Ovary (tissue), 7 donors: ENCODE measurements at regions not wholly inside any gene's neighbourhood (a gene's known extent, or its start where the extent isn't known, plus 50 kb on each side); places are given as distances from the start of the nearest gene placed in this dataset.

ENCODE experiments used
- DNase-seq, 5 donors: peaks; one replicate each; pipeline ENCODE4 v3.0.0-alpha.2; 2019 to 2020
- H3K27ac ChIP-seq, 2 donors: fragments of 200-600 bp; one replicate each; pipeline versions ENCODE4 v1.5.1 to v1.8.0; 2019 to 2022
- H3K27me3 ChIP-seq: fragments of 200-600 bp; one replicate; pipeline ENCODE4 v1.8.0; 2022
- H3K36me3 ChIP-seq: fragments of 200-600 bp; sonication (generic); one replicate; pipeline ENCODE4 v1.5.1; 2019
- H3K4me1 ChIP-seq: one replicate; pipeline ENCODE4 v1.8.1; 2013; ENCODE audit warnings: mild to moderate bottlenecking, moderate library complexity; ENCODE audit not compliant: insufficient read depth
- H3K4me3 ChIP-seq: fragments of 200-600 bp; sonication (generic); one replicate; pipeline ENCODE4 v1.5.1; 2017
- H3K9me3 ChIP-seq, 2 donors: fragments of 200-600 bp in 1 of 2; sonication (generic) in 1 of 2; one replicate each; pipeline versions ENCODE4 v1.5.1 to v1.8.1; 2013 to 2019; ENCODE audit warnings: mild to moderate bottlenecking in 1 of 2, moderate library complexity in 1 of 2
- CTCF ChIP-seq, 3 donors: fragments of 450-650 bp in 2 of 3; fragments of 200-600 bp in 1 of 3; IDR thresholded peaks; one replicate each; pipeline versions ENCODE4 v1.5.1 to v1.8.0; 2016 to 2022; ENCODE audit warnings: antibody characterized with exemption in 3 of 3, mild to moderate bottlenecking in 1 of 3
- EP300 ChIP-seq: sonication (generic); formaldehyde crosslinking; IDR thresholded peaks from one replicate; pipeline ENCODE4 v1.6.1; 2017; ENCODE audit warnings: antibody characterized with exemption
- POLR2A ChIP-seq: fragments of 450-650 bp; IDR thresholded peaks from one replicate; pipeline ENCODE4 v1.6.1; 2017; ENCODE audit warnings: antibody characterized with exemption, mild to moderate bottlenecking, moderate library complexity
- WGBS, 3 donors: extraction: QIAGEN DNeasy Blood & Tissue Kit in 1 of 3; methylation state at CpG; one replicate each; pipeline versions ENCODE4 v1.1.5 to v1.1.7; 2013 to 2017; 5-methylcytosine and 5-hydroxymethylcytosine counted together
- intact Hi-C, 4 donors: fragments of 100-400 bp; cut with DNase I; formaldehyde crosslinking; loops; one replicate each; pipeline versions ENCODE4 v1.11.0 to v1.15.1; 2022 to 2023
- donor health status: DM: no; HTN: no; CAD: no; lungs with moderate emphysema.
- donor health status: DM: no; HTN: no; CAD: no.
- donor health status: Bipolar disorder and iron deficiency.
- donor health status: DM: no; HTN: no; CAD: no.
- donor health status: DM: yes; HTN: yes; CAD: no.

- Histone ChIP-seq H3K36me3 (no peaks in the 10 kb centered on the region), H3K27me3 (no peaks in the 10 kb centered on the region), H3K4me3 (no peak overlapping the region), H3K27ac (no peak overlapping the region), H3K4me1 (no peaks in the 10 kb centered on the region), H3K9me3 (no peaks in the 10 kb centered on the region)
- TF ChIP-seq EP300 (no peak), CTCF (IDR thresholded peaks at IDR 0.05) (no peak), POLR2A (no peak)
- DNase-seq, result no peak
- intact Hi-C loops, result loop anchor here in 1 of 4 donors (10.0 kb wide), 1 partner anchor 493 kb away; no protein-coding TSS in a partner anchor
- 9 to 14% (median 11%) methylated on average over 6 of the region's 6 CpGs for WGBS, 3 donors
Observed at GRCh38 chr5:61667525-61668218, 335.6 kb downstream of the ZSWIM6 start.

GRCh38 chr5:61669531-61669930 is 337.5 kb downstream of the ZSWIM6 start:
- DNase-seq, result no peak
- Histone ChIP-seq H3K4me3 (no peak overlapping the region), H3K27ac (no peak overlapping the region), H3K4me1 (no peaks in the 10 kb centered on the region), H3K36me3 (no peaks in the 10 kb centered on the region), H3K27me3 (no peaks in the 10 kb centered on the region), H3K9me3 (no peaks in the 10 kb centered on the region)
- no peak for TF ChIP-seq POLR2A
- no peak for TF ChIP-seq EP300
- intact Hi-C loops, result loop anchor here in 1 of 4 donors (10.0 kb wide), 1 partner anchor 495 kb away; no protein-coding TSS in a partner anchor
- 59 to 67% (median 64%) methylated on average over 3 of the region's 3 CpGs for WGBS, 3 donors

- Histone ChIP-seq H3K27me3 (no peaks in the 10 kb centered on the region), H3K36me3 (no peaks in the 10 kb centered on the region), H3K27ac (no peak overlapping the region), H3K9me3 (no peaks in the 10 kb centered on the region), H3K4me1 (no peaks in the 10 kb centered on the region), H3K4me3 (no peak overlapping the region)
- no peak for DNase-seq
- no peak for TF ChIP-seq CTCF (IDR thresholded peaks at IDR 0.05)
- TF ChIP-seq POLR2A, result no peak
- TF ChIP-seq EP300, result no peak
- intact Hi-C loops, result no loop called here
- WGBS, 3 donors, result 77 to 83% (median 80%) methylated on average over 4 of the region's 4 CpGs
Observed at GRCh38 chr5:61670941-61671340, 338.9 kb downstream of the ZSWIM6 start.

GRCh38 chr5:61673007-61673735 is 341.1 kb downstream of the ZSWIM6 start:
- H3K27me3 ChIP-seq, result no peaks in the 10 kb centered on the region
- no peak for DNase-seq
- H3K27ac ChIP-seq, result no peak overlapping the region
- no peak for TF ChIP-seq POLR2A
- WGBS, 3 donors, result 81 to 87% (median 82%) methylated on average over 9 of the region's 9 CpGs
- H3K9me3 ChIP-seq, result no peaks in the 10 kb centered on the region
- no peaks in the 10 kb centered on the region for H3K36me3 ChIP-seq
- H3K4me3 ChIP-seq, result no peak overlapping the region
- intact Hi-C loops, result no loop called here
- no peaks in the 10 kb centered on the region for H3K4me1 ChIP-seq

GRCh38 chr5:61674378-61674777 is 342.3 kb downstream of the ZSWIM6 start:
- Histone ChIP-seq H3K4me3 (no peak overlapping the region), H3K9me3 (no peaks in the 10 kb centered on the region), H3K36me3 (no peaks in the 10 kb centered on the region), H3K4me1 (no peaks in the 10 kb centered on the region), H3K27ac (no peak overlapping the region), H3K27me3 (no peaks in the 10 kb centered on the region)
- DNase-seq, result no peak
- TF ChIP-seq EP300 (no peak), POLR2A (no peak), CTCF (IDR thresholded peaks at IDR 0.05) (no peak)
- intact Hi-C loops, result no loop called here
- 59 to 60% (median 60%) methylated on average over 4 of the region's 4 CpGs for WGBS, 3 donors
